T-cell (primary cell): ENCODE measurements at regions not wholly inside any gene's neighbourhood (a gene's known extent, or its start where the extent isn't known, plus 50 kb on each side); places are given as distances from the start of the nearest gene placed in this dataset.

Experiments
- ATAC-seq, 4 experiments: fragments of 200-7000 bp in 3 of 4; fragments of 150-1000 bp in 1 of 4; cut with Tn5 transposase; replicated peaks in 1 of 4; 1 replicate in 3 of 4; 2 replicates in 1 of 4; pipeline ENCODE4 v1.10.0; 2021; ENCODE audit warnings: moderate library complexity in 3 of 4, mild to moderate bottlenecking in 2 of 4, moderate number of reproducible peaks in 1 of 4
- CTCF ChIA-PET, 2 donors: fragments of 300-600 bp; sonication (Branson Sonifier 250); formaldehyde crosslinking; loops; one replicate each; lab custom pipeline; 2022; ENCODE audit warnings: antibody characterized with exemption in 2 of 2; lab: Charles Lee
- POLR2A ChIA-PET, 2 donors: fragments of 300-600 bp; sonication (Branson Sonifier 250); formaldehyde crosslinking; loops; one replicate each; lab custom pipeline; 2022; ENCODE audit warnings: antibody characterized with exemption in 2 of 2; lab: Charles Lee
- DNase-seq, 35 experiments: peaks; one replicate each; pipeline versions ENCODE4 v3.0.0 to v3.0.0-alpha.2; 2013 to 2023
- H3K27ac ChIP-seq: one replicate; pipeline ENCODE4 v1.5.1; 2013; ENCODE audit warnings: low read length
- H3K27me3 ChIP-seq, 2 experiments: replicated peaks in 1 of 2; 1 replicate in 1 of 2; 2 replicates in 1 of 2; pipeline versions ENCODE4 v1.6.1 to v1.7.0; 2013; ENCODE audit warnings: low read length in 1 of 2, mixed read lengths in 1 of 2; ENCODE audit not compliant: control insufficient read depth in 2 of 2, insufficient read depth in 2 of 2; ENCODE audit errors: extremely low read depth in 1 of 2
- H3K36me3 ChIP-seq, 2 donors: 1 replicate in 1 of 2; 2 replicates in 1 of 2; pipeline versions ENCODE4 v1.6.1 to v1.7.0; 2013; ENCODE audit warnings: low read length in 1 of 2; ENCODE audit not compliant: control insufficient read depth in 2 of 2, insufficient read depth in 1 of 2; ENCODE audit errors: extremely low read depth in 1 of 2
- H3K4me1 ChIP-seq, 2 experiments: 1 replicate in 1 of 2; 2 replicates in 1 of 2; pipeline versions ENCODE4 v1.6.1 to v1.7.0; 2013; ENCODE audit warnings: low read length in 2 of 2, mixed read lengths in 1 of 2; ENCODE audit not compliant: insufficient read depth in 2 of 2, control insufficient read depth in 1 of 2; ENCODE audit errors: extremely low read depth in 1 of 2
- H3K4me3 ChIP-seq, 2 donors: 1 replicate in 1 of 2; 2 replicates in 1 of 2; pipeline versions ENCODE4 v1.5.1 to v1.7.0; 2013; ENCODE audit warnings: mild to moderate bottlenecking in 2 of 2, low read length in 1 of 2, moderate library complexity in 1 of 2; ENCODE audit not compliant: control insufficient read depth in 1 of 2; ENCODE audit errors: extremely low read depth in 1 of 2
- H3K9me3 ChIP-seq: 2 replicates; pipeline ENCODE4 v1.7.0; 2013
- H3K27ac Mint-ChIP-seq, 2 donors: one replicate each; pipeline ENCODE4 v1.8.0; 2020 to 2021; ENCODE audit warnings: mild to moderate bottlenecking in 2 of 2, mixed read lengths in 2 of 2
- H3K27me3 Mint-ChIP-seq, 2 donors: one replicate each; pipeline ENCODE4 v1.8.0; 2021 to 2022; ENCODE audit warnings: mixed read lengths in 2 of 2
- H3K36me3 Mint-ChIP-seq: one replicate; pipeline ENCODE4 v1.8.0; 2021; ENCODE audit warnings: mixed read lengths
- H3K4me1 Mint-ChIP-seq, 3 donors: one replicate each; pipeline ENCODE4 v1.8.0; 2020 to 2022; ENCODE audit warnings: mixed read lengths in 3 of 3, mild to moderate bottlenecking in 1 of 3
- H3K4me3 Mint-ChIP-seq, 3 donors: one replicate each; pipeline ENCODE4 v1.8.0; 2020 to 2022; ENCODE audit warnings: mild to moderate bottlenecking in 3 of 3, mixed read lengths in 3 of 3, moderate library complexity in 3 of 3
- H3K9me3 Mint-ChIP-seq, 3 donors: one replicate each; pipeline ENCODE4 v1.8.0; 2020 to 2022; ENCODE audit warnings: mixed read lengths in 3 of 3
- WGBS: methylation state at CpG from one replicate; pipeline ENCODE4 v1.1.5; 2013; ENCODE audit warnings: missing lambda C conversion rate; ENCODE audit not compliant: insufficient coverage; 5-methylcytosine and 5-hydroxymethylcytosine counted together

- Mint-ChIP-seq H3K4me3 (no peak overlapping the region), H3K27me3 (no peaks in the 10 kb centered on the region), H3K27ac (no peak overlapping the region), H3K36me3 (no peaks in the 10 kb centered on the region), H3K9me3 (peaks cover 14 to 28% (median 21%) of the 10 kb centered on the region in 3 donors), H3K4me1 (no peaks in the 10 kb centered on the region)
- no peaks in the 10 kb centered on the region for H3K9me3 ChIP-seq
- ChIA-PET POLR2A (no interaction called here), CTCF (no interaction called here)
- ATAC-seq (no peak), DNase-seq (no peak)
- no peak overlapping the region for H3K4me3 ChIP-seq
- H3K27ac ChIP-seq, result no peak overlapping the region
- no peaks in the 10 kb centered on the region for H3K27me3 ChIP-seq
- H3K36me3 ChIP-seq, result no peaks in the 10 kb centered on the region
- WGBS, result no CpG with 5 or more reads among the region's 1 CpG
- H3K4me1 ChIP-seq, result no peaks in the 10 kb centered on the region
Measured at GRCh38 chr1:80244372-80244771, 1237.8 kb upstream of the ADGRL4 start.

GRCh38 chr1:80241566-80241965, 1235.0 kb upstream of the ADGRL4 start:
- DNase-seq (no peak), ATAC-seq (no peak)
- no peaks in the 10 kb centered on the region for H3K9me3 ChIP-seq
- Mint-ChIP-seq H3K9me3 (peaks cover 14 to 22% (median 21%) of the 10 kb centered on the region in 3 donors), H3K4me1 (no peaks in the 10 kb centered on the region), H3K27me3 (no peaks in the 10 kb centered on the region), H3K27ac (no peak overlapping the region), H3K4me3 (no peak overlapping the region), H3K36me3 (no peaks in the 10 kb centered on the region)
- no peak overlapping the region for H3K4me3 ChIP-seq
- CTCF ChIA-PET, result no interaction called here
- H3K36me3 ChIP-seq, result no peaks in the 10 kb centered on the region
- 88% methylated on average over 1 of the region's 1 CpG for WGBS
- POLR2A ChIA-PET, result no interaction called here
- H3K27me3 ChIP-seq, result no peaks in the 10 kb centered on the region
- no peaks in the 10 kb centered on the region for H3K4me1 ChIP-seq
- no peak overlapping the region for H3K27ac ChIP-seq

GRCh38 chr1:80225510-80225909, 1219.0 kb upstream of the ADGRL4 start:
- Mint-ChIP-seq H3K27ac (no peak overlapping the region), H3K4me1 (no peaks in the 10 kb centered on the region), H3K4me3 (no peak overlapping the region), H3K27me3 (no peaks in the 10 kb centered on the region), H3K9me3 (peaks cover 3 to 16% (median 8%) of the 10 kb centered on the region in 3 donors), H3K36me3 (no peaks in the 10 kb centered on the region)
- Histone ChIP-seq H3K9me3 (no peaks in the 10 kb centered on the region), H3K27me3 (no peaks in the 10 kb centered on the region), H3K36me3 (no peaks in the 10 kb centered on the region), H3K4me1 (no peaks in the 10 kb centered on the region), H3K27ac (no peak overlapping the region), H3K4me3 (no peak overlapping the region)
- WGBS, result 67% methylated on average over 1 of the region's 2 CpGs
- ChIA-PET POLR2A (no interaction called here), CTCF (interaction anchor here in 1 of 2 donors (0.7 kb wide), 1 partner anchor 913 kb away, joined by 3 read pairs; no protein-coding TSS in a partner anchor)
- DNase-seq (no peak), ATAC-seq (no peak)

GRCh38 chr1:80221319-80221718, 1214.8 kb upstream of the ADGRL4 start:
- Histone ChIP-seq H3K4me1 (no peaks in the 10 kb centered on the region), H3K9me3 (no peaks in the 10 kb centered on the region), H3K4me3 (no peak overlapping the region), H3K27me3 (no peaks in the 10 kb centered on the region), H3K36me3 (no peaks in the 10 kb centered on the region), H3K27ac (no peak overlapping the region)
- H3K36me3 Mint-ChIP-seq, result no peaks in the 10 kb centered on the region
- DNase-seq, result no peak
- WGBS, result 100% methylated on average over 2 of the region's 4 CpGs
- H3K27ac Mint-ChIP-seq, result no peak overlapping the region
- no peaks in the 10 kb centered on the region for H3K27me3 Mint-ChIP-seq
- POLR2A ChIA-PET, result no interaction called here
- H3K4me1 Mint-ChIP-seq, result no peaks in the 10 kb centered on the region
- peaks cover 5 to 21% (median 8%) of the 10 kb centered on the region in 3 donors for H3K9me3 Mint-ChIP-seq
- ATAC-seq, result no peak
- H3K4me3 Mint-ChIP-seq, result no peak overlapping the region
- CTCF ChIA-PET, result no interaction called here

- Histone ChIP-seq H3K4me3 (no peak overlapping the region), H3K27me3 (no peaks in the 10 kb centered on the region), H3K4me1 (no peaks in the 10 kb centered on the region), H3K36me3 (no peaks in the 10 kb centered on the region), H3K27ac (no peak overlapping the region), H3K9me3 (no peaks in the 10 kb centered on the region)
- Mint-ChIP-seq H3K27me3 (no peaks in the 10 kb centered on the region), H3K4me1 (no peaks in the 10 kb centered on the region), H3K27ac (no peak overlapping the region), H3K9me3 (peaks cover 4 to 17% (median 6%) of the 10 kb centered on the region in 3 donors), H3K4me3 (no peak overlapping the region), H3K36me3 (no peaks in the 10 kb centered on the region)
- POLR2A ChIA-PET, result no interaction called here
- ATAC-seq (no peak), DNase-seq (no peak)
- CTCF ChIA-PET, result no interaction called here
- no CpG with 5 or more reads among the region's 2 CpGs for WGBS
Measured at GRCh38 chr1:80218112-80218511, 1211.6 kb upstream of the ADGRL4 start.

GRCh38 chr1:80217377-80217986, 1211.0 kb upstream of the ADGRL4 start:
- Mint-ChIP-seq H3K27ac (no peak overlapping the region), H3K9me3 (peaks cover 4 to 17% (median 6%) of the 10 kb centered on the region in 3 donors), H3K36me3 (no peaks in the 10 kb centered on the region), H3K4me1 (no peaks in the 10 kb centered on the region), H3K27me3 (no peaks in the 10 kb centered on the region), H3K4me3 (no peak overlapping the region)
- CTCF ChIA-PET, result no interaction called here
- Histone ChIP-seq H3K27ac (no peak overlapping the region), H3K4me1 (no peaks in the 10 kb centered on the region), H3K27me3 (no peaks in the 10 kb centered on the region), H3K36me3 (no peaks in the 10 kb centered on the region), H3K4me3 (no peak overlapping the region), H3K9me3 (no peaks in the 10 kb centered on the region)
- no CpG with 5 or more reads among the region's 4 CpGs for WGBS
- ATAC-seq (no peak), DNase-seq (no peak)
- POLR2A ChIA-PET, result no interaction called here
